ENCODE measurements at regions not wholly inside any gene's neighbourhood (a gene's known extent, or its start where the extent isn't known, plus 50 kb on each side); places are given as distances from the start of the nearest gene placed in this dataset.

DNA sequence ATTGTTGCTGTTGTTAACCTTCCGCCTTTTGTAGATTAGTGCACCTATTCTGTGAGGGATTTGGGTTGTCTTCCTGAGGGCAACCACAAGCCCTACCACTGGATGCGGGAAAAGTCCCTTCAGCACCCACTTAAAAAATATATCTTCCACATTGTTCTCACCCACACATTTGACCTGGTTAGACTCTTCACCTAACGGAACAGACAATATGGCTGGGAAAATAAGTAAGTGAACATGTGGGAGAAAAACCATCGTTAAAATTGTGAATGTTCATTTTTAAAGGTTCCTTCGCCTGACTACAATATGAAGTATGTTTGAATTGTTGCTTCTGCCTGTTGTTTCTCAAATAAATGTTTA lies 72.0 kb upstream of the MPEG1 start:
- 0 out of 2 replicates have a peak overlapping the region, but pooled peaks have one; percentile 29 for H2AFZ ChIP-seq (ENCODE audit: low read length)
- no peak overlapping the region for H3K9ac ChIP-seq (ENCODE audit: low read depth, low read length, poor library complexity, severe bottlenecking)
- H3K4me2 ChIP-seq (ENCODE audit: low read depth, low read length, poor library complexity, severe bottlenecking): peak overlapping the region; percentile 33
- H3K9me2 ChIP-seq (replicated peaks; ENCODE audit: low read depth, low read length): no peaks in the 10 kb centered on the region
- H3K36me3 ChIP-seq (ENCODE audit: insufficient read depth, low read length): no peaks in the 10 kb centered on the region
- H4K20me1 ChIP-seq (ENCODE audit: insufficient read depth, low read length, poor library complexity, severe bottlenecking): no peaks in the 10 kb centered on the region
- TF ChIP-seq EZH2phosphoT487 (IDR thresholded peaks at IDR 0.05; ENCODE audit: borderline replicate concordance): no peak
- TF ChIP-seq, protein P1, sequence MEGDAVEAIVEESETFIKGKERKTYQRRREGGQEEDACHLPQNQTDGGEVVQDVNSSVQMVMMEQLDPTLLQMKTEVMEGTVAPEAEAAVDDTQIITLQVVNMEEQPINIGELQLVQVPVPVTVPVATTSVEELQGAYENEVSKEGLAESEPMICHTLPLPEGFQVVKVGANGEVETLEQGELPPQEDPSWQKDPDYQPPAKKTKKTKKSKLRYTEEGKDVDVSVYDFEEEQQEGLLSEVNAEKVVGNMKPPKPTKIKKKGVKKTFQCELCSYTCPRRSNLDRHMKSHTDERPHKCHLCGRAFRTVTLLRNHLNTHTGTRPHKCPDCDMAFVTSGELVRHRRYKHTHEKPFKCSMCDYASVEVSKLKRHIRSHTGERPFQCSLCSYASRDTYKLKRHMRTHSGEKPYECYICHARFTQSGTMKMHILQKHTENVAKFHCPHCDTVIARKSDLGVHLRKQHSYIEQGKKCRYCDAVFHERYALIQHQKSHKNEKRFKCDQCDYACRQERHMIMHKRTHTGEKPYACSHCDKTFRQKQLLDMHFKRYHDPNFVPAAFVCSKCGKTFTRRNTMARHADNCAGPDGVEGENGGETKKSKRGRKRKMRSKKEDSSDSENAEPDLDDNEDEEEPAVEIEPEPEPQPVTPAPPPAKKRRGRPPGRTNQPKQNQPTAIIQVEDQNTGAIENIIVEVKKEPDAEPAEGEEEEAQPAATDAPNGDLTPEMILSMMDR (conservative IDR thresholded peaks at IDR 0.05; ENCODE audit: low read length): no peak
- no peaks in the 10 kb centered on the region for H3F3A ChIP-seq (ENCODE audit: low read depth)
- H3K27me3 ChIP-seq (ENCODE audit: insufficient read depth, low read length, poor library complexity, severe bottlenecking): no peaks in the 10 kb centered on the region
- H3K9me3 ChIP-seq (ENCODE audit: insufficient read depth, low read depth, low read length): no peaks in the 10 kb centered on the region
- H3K4me1 ChIP-seq (ENCODE audit: insufficient read depth, low read length, poor library complexity, severe bottlenecking): no peaks in the 10 kb centered on the region
- H3K79me2 ChIP-seq (ENCODE audit: insufficient read depth, low read length): no peaks in the 10 kb centered on the region
- no peak overlapping the region for H3K4me3 ChIP-seq (ENCODE audit: low read length, poor library complexity, severe bottlenecking)

DNA sequence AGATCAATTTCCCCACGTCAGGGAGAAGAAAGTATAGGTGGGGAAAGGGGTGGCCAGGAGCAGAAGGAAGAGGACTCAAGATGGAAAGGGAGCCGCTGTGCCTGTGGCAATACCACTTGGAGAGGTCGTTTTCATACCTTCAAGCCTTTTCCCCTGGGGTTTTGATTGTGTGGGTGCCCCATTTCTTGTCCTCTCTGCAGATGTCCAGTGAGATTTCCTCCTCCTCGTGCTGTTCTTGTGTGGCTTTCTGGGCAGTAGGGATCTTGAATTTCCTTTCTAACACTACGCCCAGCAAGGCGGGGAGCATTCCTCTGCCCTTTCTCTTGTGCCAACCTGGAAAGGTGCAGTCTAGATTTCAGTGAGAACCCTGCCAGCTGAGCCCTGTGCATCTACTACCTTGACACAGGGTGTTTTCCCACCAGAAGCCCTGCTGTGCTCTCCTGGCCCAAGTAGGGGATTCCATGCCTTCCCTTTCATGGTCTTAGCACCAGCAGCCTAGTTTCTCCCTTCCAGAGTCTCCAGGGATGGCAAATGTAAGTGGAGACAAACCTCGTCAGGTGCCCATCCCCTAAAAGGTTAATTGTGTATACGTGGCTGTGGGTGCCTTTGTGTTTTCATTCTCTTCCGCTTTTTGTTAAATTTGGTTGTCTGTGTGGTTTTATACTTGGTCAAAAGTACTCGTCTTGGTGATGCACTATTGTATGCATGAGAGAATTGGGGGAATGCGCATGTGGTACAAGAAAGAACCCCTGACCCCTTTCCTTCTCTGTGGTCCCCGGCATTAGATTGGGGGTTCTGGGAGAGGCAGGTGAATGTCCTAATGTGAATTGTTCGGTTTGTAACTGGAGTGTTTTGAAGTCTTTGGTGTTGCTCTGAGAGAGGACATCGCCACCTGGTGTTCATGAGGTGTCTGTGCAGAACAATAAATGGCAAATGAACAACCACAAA lies 71.4 kb upstream of the MPEG1 start:
- TF ChIP-seq, protein P1 (conservative IDR thresholded peaks at IDR 0.05; ENCODE audit: low read length): peak; percentile 83
- TF ChIP-seq EZH2phosphoT487 (IDR thresholded peaks at IDR 0.05; ENCODE audit: borderline replicate concordance): no peak
- Histone ChIP-seq H3K27me3 (ENCODE audit: insufficient read depth, low read length, poor library complexity, severe bottlenecking) (no peaks in the 10 kb centered on the region), H3K4me3 (ENCODE audit: low read length, poor library complexity, severe bottlenecking) (no peak overlapping the region), H3K9me2 (replicated peaks; ENCODE audit: low read depth, low read length) (no peaks in the 10 kb centered on the region), H3K9me3 (ENCODE audit: insufficient read depth, low read depth, low read length) (no peaks in the 10 kb centered on the region), H3K4me1 (ENCODE audit: insufficient read depth, low read length, poor library complexity, severe bottlenecking) (no peaks in the 10 kb centered on the region), H3K4me2 (ENCODE audit: low read depth, low read length, poor library complexity, severe bottlenecking) (peak overlapping the region; percentile 33), H4K20me1 (ENCODE audit: insufficient read depth, low read length, poor library complexity, severe bottlenecking) (no peaks in the 10 kb centered on the region), H3K79me2 (ENCODE audit: insufficient read depth, low read length) (no peaks in the 10 kb centered on the region), H3K36me3 (ENCODE audit: insufficient read depth, low read length) (no peaks in the 10 kb centered on the region), H3K9ac (ENCODE audit: low read depth, low read length, poor library complexity, severe bottlenecking) (no peak overlapping the region), H2AFZ (ENCODE audit: low read length) (peak overlapping the region; percentile 83), H3F3A (ENCODE audit: low read depth) (no peaks in the 10 kb centered on the region)

DNA sequence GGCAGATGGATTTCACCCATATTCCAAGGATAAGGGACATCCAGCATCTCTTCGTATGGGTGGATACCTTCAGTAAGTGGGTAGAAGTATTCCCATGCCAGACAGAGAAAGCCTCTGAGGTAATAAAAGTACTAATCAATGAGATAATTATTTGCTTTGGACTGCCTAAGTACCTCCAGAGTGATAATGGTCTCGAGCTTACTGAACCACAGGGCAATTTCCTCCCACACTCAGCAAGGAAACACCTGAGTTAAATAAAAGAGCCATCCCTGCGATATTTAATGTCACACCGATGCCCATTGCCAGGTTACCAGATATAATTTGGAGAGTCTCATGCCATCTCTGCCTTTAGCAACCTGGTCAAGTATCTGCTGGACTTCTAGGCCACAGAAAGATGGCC lies 70.6 kb upstream of the MPEG1 start:
- Histone ChIP-seq H4K20me1 (ENCODE audit: insufficient read depth, low read length, poor library complexity, severe bottlenecking) (no peaks in the 10 kb centered on the region), H3K4me1 (ENCODE audit: insufficient read depth, low read length, poor library complexity, severe bottlenecking) (no peaks in the 10 kb centered on the region), H3K4me2 (ENCODE audit: low read depth, low read length, poor library complexity, severe bottlenecking) (no peak overlapping the region), H3K9ac (ENCODE audit: low read depth, low read length, poor library complexity, severe bottlenecking) (no peak overlapping the region), H3K79me2 (ENCODE audit: insufficient read depth, low read length) (no peaks in the 10 kb centered on the region), H3K36me3 (ENCODE audit: insufficient read depth, low read length) (no peaks in the 10 kb centered on the region), H3K27me3 (ENCODE audit: insufficient read depth, low read length, poor library complexity, severe bottlenecking) (no peaks in the 10 kb centered on the region), H3K9me2 (replicated peaks; ENCODE audit: low read depth, low read length) (no peaks in the 10 kb centered on the region), H2AFZ (ENCODE audit: low read length) (no peak overlapping the region), H3K4me3 (ENCODE audit: low read length, poor library complexity, severe bottlenecking) (no peak overlapping the region), H3K9me3 (ENCODE audit: insufficient read depth, low read depth, low read length) (no peaks in the 10 kb centered on the region), H3F3A (ENCODE audit: low read depth) (no peaks in the 10 kb centered on the region)
- TF ChIP-seq EZH2phosphoT487 (IDR thresholded peaks at IDR 0.05; ENCODE audit: borderline replicate concordance): no peak
- TF ChIP-seq, protein P1 (conservative IDR thresholded peaks at IDR 0.05; ENCODE audit: low read length): no peak

All from Loucy (cell line).